Mesothelial cell of epicardium (in vitro differentiated cells): ENCODE measurements at regions not wholly inside any gene's neighbourhood (a gene's known extent, or its start where the extent isn't known, plus 50 kb on each side); places are given as distances from the start of the nearest gene placed in this dataset.

ENCODE experiments used
- DNase-seq, 2 experiments: peaks; one replicate each; pipeline ENCODE4 v3.0.0; 2021; ENCODE audit warnings: low spot score in 2 of 2; ENCODE audit not compliant: unreplicated experiment in 2 of 2
- H3K27ac Mint-ChIP-seq: 2 replicates; pipeline ENCODE4 v1.8.0; 2021; ENCODE audit warnings: mixed read lengths
- H3K27me3 Mint-ChIP-seq: 2 replicates; pipeline ENCODE4 v1.8.0; 2021; ENCODE audit warnings: low read depth, mixed read lengths
- H3K36me3 Mint-ChIP-seq: 2 replicates; pipeline ENCODE4 v1.8.0; 2021; ENCODE audit warnings: mixed read lengths
- H3K4me1 Mint-ChIP-seq: 2 replicates; pipeline ENCODE4 v1.8.0; 2021; ENCODE audit warnings: mixed read lengths
- H3K4me3 Mint-ChIP-seq: 2 replicates; pipeline ENCODE4 v1.8.0; 2021; ENCODE audit warnings: mild to moderate bottlenecking, moderate library complexity, mixed read lengths
- H3K9me3 Mint-ChIP-seq: 2 replicates; pipeline ENCODE4 v1.8.0; 2021; ENCODE audit warnings: mixed read lengths
- TF ChIP-seq, protein P1 (sequence below): fragments of 200-600 bp; sonication (generic); IDR thresholded peaks from one replicate; pipeline ENCODE4 v1.5.0; 2021; ENCODE audit warnings: antibody characterized with exemption; ENCODE audit not compliant: unreplicated experiment

DNA sequence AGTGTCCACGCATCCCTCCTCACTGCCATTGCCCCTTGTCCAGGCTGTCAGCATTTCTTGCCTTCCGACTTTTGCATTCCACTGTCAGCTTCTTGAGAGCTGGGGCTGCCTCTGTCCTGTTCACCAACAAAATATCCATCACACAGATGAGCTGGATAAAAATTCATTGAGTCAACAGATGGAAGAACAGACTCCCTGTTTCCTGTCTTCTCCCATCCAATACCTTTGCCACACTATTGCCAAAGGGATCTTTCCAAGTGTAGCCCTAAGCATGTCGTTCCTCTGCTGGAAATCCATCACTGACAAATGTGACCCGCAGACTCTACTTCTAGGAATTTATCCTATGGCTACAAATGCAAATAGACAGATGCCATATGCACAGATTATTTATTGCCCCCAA is 78.0 kb upstream of the PJA1 start:
- TF ChIP-seq, protein P1, sequence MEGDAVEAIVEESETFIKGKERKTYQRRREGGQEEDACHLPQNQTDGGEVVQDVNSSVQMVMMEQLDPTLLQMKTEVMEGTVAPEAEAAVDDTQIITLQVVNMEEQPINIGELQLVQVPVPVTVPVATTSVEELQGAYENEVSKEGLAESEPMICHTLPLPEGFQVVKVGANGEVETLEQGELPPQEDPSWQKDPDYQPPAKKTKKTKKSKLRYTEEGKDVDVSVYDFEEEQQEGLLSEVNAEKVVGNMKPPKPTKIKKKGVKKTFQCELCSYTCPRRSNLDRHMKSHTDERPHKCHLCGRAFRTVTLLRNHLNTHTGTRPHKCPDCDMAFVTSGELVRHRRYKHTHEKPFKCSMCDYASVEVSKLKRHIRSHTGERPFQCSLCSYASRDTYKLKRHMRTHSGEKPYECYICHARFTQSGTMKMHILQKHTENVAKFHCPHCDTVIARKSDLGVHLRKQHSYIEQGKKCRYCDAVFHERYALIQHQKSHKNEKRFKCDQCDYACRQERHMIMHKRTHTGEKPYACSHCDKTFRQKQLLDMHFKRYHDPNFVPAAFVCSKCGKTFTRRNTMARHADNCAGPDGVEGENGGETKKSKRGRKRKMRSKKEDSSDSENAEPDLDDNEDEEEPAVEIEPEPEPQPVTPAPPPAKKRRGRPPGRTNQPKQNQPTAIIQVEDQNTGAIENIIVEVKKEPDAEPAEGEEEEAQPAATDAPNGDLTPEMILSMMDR = no peak
- Mint-ChIP-seq H3K9me3 (peaks cover 17% of the 10 kb centered on the region), H3K4me1 (no peaks in the 10 kb centered on the region), H3K27me3 (peaks cover 33% of the 10 kb centered on the region), H3K36me3 (no peaks in the 10 kb centered on the region), H3K4me3 (no peak overlapping the region), H3K27ac (no peak overlapping the region)
- DNase-seq = no peak

DNA sequence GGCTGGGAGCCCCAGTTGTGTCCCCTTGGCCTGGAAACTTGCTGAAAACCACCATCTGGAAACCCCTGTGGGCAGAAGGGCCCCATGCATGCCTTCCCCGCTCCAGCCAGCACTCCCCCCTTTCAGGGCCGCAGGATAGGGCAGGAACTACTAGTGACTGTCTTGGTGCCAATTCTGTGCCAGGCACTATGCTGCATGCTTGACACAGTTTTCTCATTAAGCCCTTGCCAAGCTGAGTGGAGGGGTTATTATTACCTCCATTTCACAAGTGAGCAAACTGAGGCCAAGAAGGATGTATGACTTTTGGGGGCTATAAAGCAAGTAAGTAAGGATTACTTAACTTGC is 73.6 kb upstream of the PJA1 start:
- no peaks in the 10 kb centered on the region for H3K36me3 Mint-ChIP-seq
- peaks cover 9% of the 10 kb centered on the region for H3K27me3 Mint-ChIP-seq
- no peak for DNase-seq
- TF ChIP-seq, protein P1 = no peak
- H3K27ac Mint-ChIP-seq = no peak overlapping the region
- H3K4me3 Mint-ChIP-seq = no peak overlapping the region
- H3K4me1 Mint-ChIP-seq = no peaks in the 10 kb centered on the region
- peaks cover 17% of the 10 kb centered on the region for H3K9me3 Mint-ChIP-seq

DNA sequence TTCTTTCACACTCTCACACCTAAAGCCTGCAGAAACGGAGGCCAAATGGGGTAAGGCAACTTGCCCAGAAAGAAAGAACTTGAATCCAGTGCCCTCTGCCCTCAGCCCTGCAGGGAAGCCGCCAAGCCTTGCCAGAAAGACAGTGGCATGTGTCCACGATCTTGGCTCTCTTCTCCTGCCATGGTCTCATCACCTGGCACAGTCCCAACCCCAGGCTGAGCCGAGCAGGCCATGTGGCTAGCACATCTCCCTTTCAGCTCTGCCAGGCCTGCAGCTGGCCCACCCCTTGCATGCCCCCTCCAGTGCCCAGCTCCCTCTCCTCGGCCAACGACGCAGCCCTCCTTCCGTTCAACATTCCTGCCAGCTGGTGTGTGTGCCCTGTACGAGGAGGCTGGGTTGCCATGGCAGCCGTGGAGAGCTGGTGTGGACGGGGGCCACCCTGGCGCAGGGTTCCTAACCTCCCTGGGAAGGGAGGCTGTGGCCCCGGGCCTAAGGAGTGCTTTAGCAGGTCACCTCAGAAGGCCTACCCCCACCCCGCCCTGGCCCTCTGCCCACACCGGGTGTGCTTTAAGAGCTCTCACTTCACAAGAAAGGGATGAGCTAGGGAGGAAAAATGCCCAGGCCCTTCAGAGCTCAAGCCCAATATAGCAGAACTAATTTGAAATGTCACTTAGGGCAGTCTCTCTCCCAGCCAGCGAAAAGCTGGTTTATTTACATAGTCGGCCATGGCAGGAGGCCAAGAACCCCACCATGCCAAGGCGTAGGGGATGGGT is 73.0 kb upstream of the PJA1 start:
- Mint-ChIP-seq H3K4me3 (no peak overlapping the region), H3K27me3 (peaks cover 6% of the 10 kb centered on the region), H3K4me1 (no peaks in the 10 kb centered on the region), H3K36me3 (no peaks in the 10 kb centered on the region), H3K9me3 (peaks cover 17% of the 10 kb centered on the region), H3K27ac (no peak overlapping the region)
- TF ChIP-seq, protein P1 = no peak
- DNase-seq = no peak

DNA sequence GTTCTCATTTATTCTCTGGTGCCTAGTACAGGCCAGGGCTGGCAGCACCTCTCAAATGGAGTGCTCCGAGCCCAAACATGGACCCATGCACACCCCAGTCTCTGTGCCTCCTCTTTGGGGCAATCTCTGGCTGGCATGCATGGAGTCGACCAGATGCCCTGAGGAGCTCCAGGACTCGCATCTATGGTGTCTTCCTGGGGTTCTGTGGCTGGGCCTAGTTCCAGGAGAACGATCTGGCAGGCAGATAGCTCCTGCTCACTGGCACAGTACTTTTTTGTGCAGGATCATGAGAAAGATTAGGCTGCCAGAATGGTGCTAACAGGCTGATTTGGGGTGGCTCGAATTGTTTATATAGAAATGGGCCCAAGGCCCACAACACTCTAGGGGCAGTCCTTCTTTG is 72.0 kb upstream of the PJA1 start:
- TF ChIP-seq, protein P1 = no peak
- Mint-ChIP-seq H3K36me3 (no peaks in the 10 kb centered on the region), H3K4me3 (no peak overlapping the region), H3K27ac (no peak overlapping the region), H3K4me1 (no peaks in the 10 kb centered on the region), H3K9me3 (peaks cover 20% of the 10 kb centered on the region), H3K27me3 (peaks cover 1% of the 10 kb centered on the region)
- DNase-seq = no peak

DNA sequence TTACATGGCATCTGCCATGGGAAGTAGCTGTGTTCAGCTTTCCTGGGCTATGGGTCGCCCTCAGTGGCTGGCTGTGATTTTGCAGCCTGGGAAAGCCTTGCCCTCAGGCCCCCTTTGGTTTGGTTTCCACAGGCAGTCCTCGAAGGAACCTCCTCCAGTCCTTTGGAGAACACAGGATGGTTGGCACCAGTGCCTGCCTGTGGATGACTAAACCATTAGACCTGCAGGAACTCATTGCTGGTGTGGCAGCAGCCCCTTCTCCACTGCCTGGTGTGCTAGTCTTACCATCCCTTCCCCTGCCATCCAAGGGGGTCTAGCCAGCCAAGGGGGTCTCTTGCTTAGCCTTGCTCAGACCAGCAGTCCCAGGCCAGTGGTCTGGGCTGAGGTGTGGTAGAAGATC is 71.4 kb upstream of the PJA1 start:
- DNase-seq = no peak
- Mint-ChIP-seq H3K4me3 (no peak overlapping the region), H3K27me3 (peaks cover 2% of the 10 kb centered on the region), H3K36me3 (no peaks in the 10 kb centered on the region), H3K4me1 (no peaks in the 10 kb centered on the region), H3K9me3 (peaks cover 21% of the 10 kb centered on the region), H3K27ac (no peak overlapping the region)
- TF ChIP-seq, protein P1 = no peak

DNA sequence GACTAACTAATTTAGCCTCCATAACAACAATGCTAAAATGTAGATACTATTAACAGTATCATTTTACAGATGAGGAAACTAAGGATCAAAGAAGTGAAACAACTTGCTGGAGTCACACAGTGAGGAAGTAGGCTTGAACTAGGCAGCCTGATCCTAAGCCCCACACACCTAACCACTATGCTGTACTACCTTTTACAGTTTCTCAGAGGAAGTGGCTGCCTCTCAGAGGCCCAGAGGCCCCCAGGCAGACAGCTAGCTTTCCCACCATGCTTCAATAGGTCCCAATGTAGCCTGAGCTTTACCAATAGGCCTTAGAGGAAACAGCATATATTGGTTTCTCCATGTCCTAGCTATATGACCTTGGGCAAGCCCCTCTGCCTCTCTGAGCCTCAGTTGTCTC is 69.4 kb upstream of the PJA1 start:
- no peaks in the 10 kb centered on the region for H3K4me1 Mint-ChIP-seq
- no peak overlapping the region for H3K4me3 Mint-ChIP-seq
- no peak overlapping the region for H3K27ac Mint-ChIP-seq
- peaks cover 2% of the 10 kb centered on the region for H3K27me3 Mint-ChIP-seq
- H3K9me3 Mint-ChIP-seq = peaks cover 23% of the 10 kb centered on the region
- no peaks in the 10 kb centered on the region for H3K36me3 Mint-ChIP-seq
- DNase-seq = no peak
- TF ChIP-seq, protein P1 = no peak
